ENCODE measurements at regions not wholly inside any gene's neighbourhood (a gene's known extent, or its start where the extent isn't known, plus 50 kb on each side); places are given as distances from the start of the nearest gene placed in this dataset.
"Not testable (repeated sequence)": the region's sequence is repeated elsewhere in the genome, so short reads cannot be mapped to it uniquely, and the experiment has no call there.

DNA sequence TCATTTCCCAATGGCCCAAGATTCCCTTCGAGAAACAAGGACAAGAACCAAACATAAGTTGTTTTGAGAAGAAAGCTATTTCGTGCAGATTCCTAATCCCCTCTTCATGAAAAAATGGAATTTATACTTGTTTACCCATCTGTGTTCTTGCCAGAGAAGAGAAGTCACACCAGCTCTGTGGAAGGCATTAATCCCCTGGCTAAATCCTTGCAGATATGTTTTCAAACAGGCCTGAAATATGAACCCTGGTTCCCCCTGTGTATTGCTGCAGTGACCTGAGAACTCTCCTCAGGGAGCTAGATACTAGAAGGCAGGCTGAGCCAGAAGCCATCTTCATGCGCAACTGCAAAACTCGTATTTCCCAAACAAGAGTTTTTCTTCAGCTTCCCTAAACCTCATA, 337.7 kb downstream of the NEK10 start:
- TF ChIP-seq EZH2phosphoT487 (IDR thresholded peaks at IDR 0.05; ENCODE audit: insufficient read depth, low read depth) (no peak), EZH2 (IDR thresholded peaks at IDR 0.05; ENCODE audit: insufficient read depth, poor library complexity, severe bottlenecking) (no peak)
- Histone ChIP-seq H3K4me2 (ENCODE audit: unreplicated experiment) (no peak overlapping the region), H3K27ac (no peak overlapping the region), H3K4me3 (no peak overlapping the region), H3K9me3 (ENCODE audit: low read depth) (no peaks in the 10 kb centered on the region), H3K79me2 (ENCODE audit: insufficient read depth) (no peaks in the 10 kb centered on the region), H4K20me1 (ENCODE audit: insufficient read depth) (no peaks in the 10 kb centered on the region), H3K9me2 (ENCODE audit: insufficient read depth) (no peaks in the 10 kb centered on the region), H3K9ac (no peak overlapping the region), H3K27me3 (replicated peaks; ENCODE audit: insufficient read depth) (no peaks in the 10 kb centered on the region), H3K4me1 (ENCODE audit: insufficient read depth) (no peaks in the 10 kb centered on the region), H2AFZ (no peak overlapping the region), H3K36me3 (ENCODE audit: low read depth) (no peaks in the 10 kb centered on the region), H3F3A (ENCODE audit: insufficient read depth) (no peaks in the 10 kb centered on the region)
- DNase-seq, result no peak
- 18 to 22% methylated on average over 4 of the region's 4 CpGs for WGBS, 2 experiments (ENCODE audit: low coverage in 1 of 2, low lambda C conversion rate in 2 of 2, missing lambda C conversion rate in 2 of 2)
- in situ Hi-C loops (cut with MboI), result no loop called here

DNA sequence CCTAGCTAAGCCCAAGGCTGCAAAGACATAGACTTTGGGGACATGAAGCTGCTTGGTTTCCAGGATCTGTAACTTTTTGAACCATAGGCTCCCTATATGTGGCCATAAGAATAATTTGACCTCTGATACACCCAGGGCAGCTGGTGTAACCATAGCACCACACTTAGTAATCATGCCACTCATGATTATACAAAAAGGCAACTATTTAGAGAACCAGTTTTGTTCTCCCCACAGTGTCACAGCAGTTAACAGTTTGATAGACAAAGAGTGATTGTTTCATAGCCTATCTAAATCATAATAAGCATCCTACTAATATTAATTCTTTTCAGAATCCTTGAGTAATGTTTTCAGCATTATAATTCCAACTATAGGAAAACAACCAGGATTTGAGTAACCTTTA, 334.9 kb downstream of the NEK10 start:
- H4K20me1 ChIP-seq (ENCODE audit: insufficient read depth), result no peaks in the 10 kb centered on the region
- no peak overlapping the region for H3K9ac ChIP-seq
- H2AFZ ChIP-seq, result no peak overlapping the region
- H3K27ac ChIP-seq, result no peak overlapping the region
- H3K4me3 ChIP-seq, result no peak overlapping the region
- H3K9me2 ChIP-seq (ENCODE audit: insufficient read depth), result no peaks in the 10 kb centered on the region
- no peaks in the 10 kb centered on the region for H3K9me3 ChIP-seq (ENCODE audit: low read depth)
- DNase-seq, result no peak
- H3K4me1 ChIP-seq (ENCODE audit: insufficient read depth), result no peaks in the 10 kb centered on the region
- H3K79me2 ChIP-seq (ENCODE audit: insufficient read depth), result no peaks in the 10 kb centered on the region
- H3K4me2 ChIP-seq (ENCODE audit: unreplicated experiment), result no peak overlapping the region
- no peaks in the 10 kb centered on the region for H3F3A ChIP-seq (ENCODE audit: insufficient read depth)
- H3K27me3 ChIP-seq (replicated peaks; ENCODE audit: insufficient read depth), result no peaks in the 10 kb centered on the region
- H3K36me3 ChIP-seq (ENCODE audit: low read depth), result no peaks in the 10 kb centered on the region
- TF ChIP-seq EZH2 (IDR thresholded peaks at IDR 0.05; ENCODE audit: insufficient read depth, poor library complexity, severe bottlenecking), result no peak
- TF ChIP-seq EZH2phosphoT487 (IDR thresholded peaks at IDR 0.05; ENCODE audit: insufficient read depth, low read depth), result no peak
- in situ Hi-C loops (cut with MboI), result no loop called here

DNA sequence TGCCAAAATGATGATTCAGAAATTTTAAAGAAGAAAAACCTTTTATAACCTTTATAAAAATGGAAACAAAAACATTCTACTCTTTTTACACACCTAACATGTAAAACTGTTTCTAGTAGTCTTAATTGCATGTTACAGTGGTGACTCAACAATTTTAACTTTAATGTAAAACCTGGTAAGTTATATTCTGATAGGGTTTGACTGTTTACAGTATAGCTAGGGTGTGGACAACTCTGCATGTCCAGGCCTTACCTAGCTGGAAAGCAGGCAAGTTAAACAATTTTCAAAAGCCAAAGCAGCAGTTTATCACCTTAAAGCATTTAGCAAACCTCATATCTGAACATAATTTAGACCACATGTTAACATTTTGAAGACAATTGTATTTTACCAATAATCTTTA, 328.5 kb downstream of the NEK10 start:
- Histone ChIP-seq H3K4me2 (ENCODE audit: unreplicated experiment) (no peak overlapping the region), H3K9me2 (ENCODE audit: insufficient read depth) (no peaks in the 10 kb centered on the region), H3K9me3 (ENCODE audit: low read depth) (no peaks in the 10 kb centered on the region), H3K27ac (no peak overlapping the region), H3F3A (ENCODE audit: insufficient read depth) (no peaks in the 10 kb centered on the region), H4K20me1 (ENCODE audit: insufficient read depth) (no peaks in the 10 kb centered on the region), H2AFZ (no peak overlapping the region), H3K4me1 (ENCODE audit: insufficient read depth) (no peaks in the 10 kb centered on the region), H3K9ac (no peak overlapping the region), H3K36me3 (ENCODE audit: low read depth) (no peaks in the 10 kb centered on the region), H3K27me3 (replicated peaks; ENCODE audit: insufficient read depth) (no peaks in the 10 kb centered on the region), H3K4me3 (no peak overlapping the region), H3K79me2 (ENCODE audit: insufficient read depth) (no peaks in the 10 kb centered on the region)
- in situ Hi-C loops (cut with MboI), result no loop called here
- TF ChIP-seq EZH2 (IDR thresholded peaks at IDR 0.05; ENCODE audit: insufficient read depth, poor library complexity, severe bottlenecking) (no peak), EZH2phosphoT487 (IDR thresholded peaks at IDR 0.05; ENCODE audit: insufficient read depth, low read depth) (no peak)
- DNase-seq, result no peak

DNA sequence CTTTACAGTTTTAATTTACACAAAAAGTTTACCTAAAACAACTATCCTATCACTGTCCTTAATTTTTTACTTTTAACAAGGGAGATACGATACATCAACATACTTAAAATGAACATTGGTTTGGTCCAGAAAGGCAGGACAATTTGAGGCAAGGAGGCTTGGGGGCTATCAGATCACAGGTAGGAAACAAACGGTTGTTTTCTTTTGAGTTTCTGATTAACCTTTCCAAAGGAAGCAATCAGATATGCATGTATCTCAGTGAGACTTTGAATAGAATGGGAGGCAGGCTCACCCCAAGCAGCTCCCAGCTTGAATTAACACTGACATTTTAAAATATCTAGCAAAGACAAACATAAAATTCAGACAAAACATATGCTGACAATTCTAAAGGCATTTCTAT, 326.6 kb downstream of the NEK10 start:
- H3K9me3 ChIP-seq (ENCODE audit: low read depth); DNase-seq; H3K27me3 ChIP-seq (replicated peaks; ENCODE audit: insufficient read depth); H4K20me1 ChIP-seq (ENCODE audit: insufficient read depth); H3F3A ChIP-seq (ENCODE audit: insufficient read depth); H2AFZ ChIP-seq; H3K9ac ChIP-seq; H3K4me1 ChIP-seq (ENCODE audit: insufficient read depth); H3K27ac ChIP-seq; H3K4me3 ChIP-seq; H3K4me2 ChIP-seq (ENCODE audit: unreplicated experiment); in situ Hi-C loops (cut with MboI); H3K9me2 ChIP-seq (ENCODE audit: insufficient read depth); H3K36me3 ChIP-seq (ENCODE audit: low read depth); H3K79me2 ChIP-seq (ENCODE audit: insufficient read depth): not testable (repeated sequence)
- 8 to 14% methylated on average over 2 of the region's 2 CpGs for WGBS, 2 experiments (ENCODE audit: low coverage in 1 of 2, low lambda C conversion rate in 2 of 2, missing lambda C conversion rate in 2 of 2)

DNA sequence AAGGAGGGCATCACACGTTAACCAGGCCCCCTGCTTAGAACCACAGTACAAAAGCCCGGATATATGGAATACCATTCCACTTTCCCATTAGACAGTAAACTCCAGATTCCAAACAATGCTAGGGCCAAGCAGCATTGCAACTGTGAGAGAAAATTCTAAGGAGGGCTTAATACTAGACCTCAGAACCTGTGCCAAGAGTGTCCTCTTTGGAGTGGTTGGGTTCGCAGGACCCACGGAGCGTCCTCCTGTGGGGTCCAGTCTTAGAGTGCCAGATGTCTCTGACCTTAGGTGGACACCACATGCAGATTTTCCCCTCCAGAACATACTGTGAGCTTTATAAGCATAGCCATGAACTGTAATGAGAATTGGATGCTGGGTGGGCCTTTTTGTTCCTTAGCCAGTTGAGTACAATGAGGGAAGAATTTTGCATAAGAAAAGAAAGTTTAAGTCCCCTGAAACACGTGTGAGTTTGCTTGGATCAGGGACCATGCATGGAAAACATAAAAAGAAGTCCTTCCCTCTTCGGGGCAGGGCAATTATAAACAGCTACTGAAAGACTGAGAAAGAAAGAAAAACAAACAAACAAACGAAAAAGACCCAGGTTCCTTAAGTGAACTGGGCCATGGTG, 325.7 kb downstream of the NEK10 start:
- in situ Hi-C loops (cut with MboI), result no loop called here
- Histone ChIP-seq H3K27me3 (replicated peaks; ENCODE audit: insufficient read depth) (no peaks in the 10 kb centered on the region), H3K4me2 (ENCODE audit: unreplicated experiment) (no peak overlapping the region), H3K27ac (no peak overlapping the region), H2AFZ (no peak overlapping the region), H3F3A (ENCODE audit: insufficient read depth) (no peaks in the 10 kb centered on the region), H3K4me3 (no peak overlapping the region), H3K9me2 (ENCODE audit: insufficient read depth) (no peaks in the 10 kb centered on the region), H3K9ac (no peak overlapping the region), H4K20me1 (ENCODE audit: insufficient read depth) (no peaks in the 10 kb centered on the region), H3K79me2 (ENCODE audit: insufficient read depth) (no peaks in the 10 kb centered on the region), H3K36me3 (ENCODE audit: low read depth) (no peaks in the 10 kb centered on the region), H3K9me3 (ENCODE audit: low read depth) (no peaks in the 10 kb centered on the region), H3K4me1 (ENCODE audit: insufficient read depth) (no peaks in the 10 kb centered on the region)
- no peak for DNase-seq
- TF ChIP-seq EZH2phosphoT487 (IDR thresholded peaks at IDR 0.05; ENCODE audit: insufficient read depth, low read depth) (no peak), EZH2 (IDR thresholded peaks at IDR 0.05; ENCODE audit: insufficient read depth, poor library complexity, severe bottlenecking) (no peak)
- WGBS, 2 experiments (ENCODE audit: low coverage in 1 of 2, low lambda C conversion rate in 2 of 2, missing lambda C conversion rate in 2 of 2), result 11 to 15% methylated on average over 8 of the region's 8 CpGs
